Endothelial cell of umbilical vein (primary cell): ENCODE measurements at regions not wholly inside any gene's neighbourhood (a gene's known extent, or its start where the extent isn't known, plus 50 kb on each side); places are given as distances from the start of the nearest gene placed in this dataset.

ENCODE experiments used
- BruUV-seq: library from RNA; stranded (reverse); fragments of 400-500 nt; replicated peaks from 2 replicates; lab custom pipeline; 2021; lab: Mats Ljungman, UMichigan
- CTCF ChIA-PET: fragments of 300-600, 350-600 bp; sonication (Branson Sonifier 250); formaldehyde crosslinking; loops from one replicate; lab custom pipeline; 2021; ENCODE audit warnings: antibody characterized with exemption, inconsistent platforms; lab: Charles Lee
- POLR2A ChIA-PET: fragments of 300-600, 350-600 bp; sonication (Branson Sonifier 250); formaldehyde crosslinking; loops from one replicate; lab custom pipeline; 2021; ENCODE audit warnings: antibody characterized with exemption, inconsistent platforms; lab: Charles Lee
- DNase-seq: peaks from one replicate; pipeline ENCODE4 v3.0.0-alpha.2; 2011; ENCODE audit warnings: low read depth, low spot score
- FAIRE-seq: peaks from 2 replicates; lab custom pipeline; 2011; peaks lifted over from hg19 to GRCh38; lab: Jason Lieb, UNC
- H2AFZ ChIP-seq: 2 replicates; pipeline ENCODE4 v1.6.0; 2012; ENCODE audit warnings: low read depth, low read length, control low read depth, inconsistent platforms
- H3K27ac ChIP-seq: 2 replicates; pipeline ENCODE4 v1.5.1; 2011; ENCODE audit warnings: low read depth, mild to moderate bottlenecking, control low read depth, low read length, moderate library complexity; ENCODE audit not compliant: insufficient read depth
- H3K27me3 ChIP-seq, 2 experiments: 2 replicates each; pipeline versions ENCODE4 v1.6.0 to v1.6.1; 2011; ENCODE audit warnings: low read length in 2 of 2, mixed read lengths in 1 of 2; ENCODE audit not compliant: control insufficient read depth in 2 of 2, insufficient read depth in 2 of 2
- H3K36me3 ChIP-seq, 2 experiments: 2 replicates in 1 of 2; 3 replicates in 1 of 2; pipeline ENCODE4 v1.5.1; 2011; ENCODE audit warnings: low read length in 2 of 2, mild to moderate bottlenecking in 1 of 2, moderate library complexity in 1 of 2; ENCODE audit not compliant: control insufficient read depth in 2 of 2, insufficient read depth in 2 of 2; ENCODE audit errors: extremely low read depth in 1 of 2
- H3K4me1 ChIP-seq: 3 replicates; pipeline ENCODE4 v1.5.1; 2011; ENCODE audit warnings: mild to moderate bottlenecking, low read length; ENCODE audit not compliant: control insufficient read depth, insufficient read depth; ENCODE audit errors: extremely low read depth
- H3K4me2 ChIP-seq: 2 replicates; pipeline ENCODE4 v1.6.1; 2011; ENCODE audit warnings: low read length, control low read depth, mixed read lengths; ENCODE audit not compliant: insufficient read depth
- H3K4me3 ChIP-seq, 3 experiments: fragments of 200-600 bp in 1 of 3; sonication (generic), shearing (Covaris generic) in 1 of 3; replicated peaks in 1 of 3; 2 replicates each; pipeline ENCODE4 v1.5.1; 2011 to 2016; ENCODE audit warnings: control low read depth in 3 of 3, low read length in 3 of 3, mild to moderate bottlenecking in 2 of 3, inconsistent platforms in 1 of 3, low read depth in 1 of 3, moderate library complexity in 1 of 3; ENCODE audit not compliant: insufficient read depth in 1 of 3
- H3K79me2 ChIP-seq: 2 replicates; pipeline ENCODE4 v1.6.0; 2012; ENCODE audit warnings: low read length, inconsistent platforms; ENCODE audit not compliant: control insufficient read depth, insufficient read depth
- H3K9ac ChIP-seq: replicated peaks from 2 replicates; pipeline ENCODE3; 2011; ENCODE audit warnings: low read length, control low read depth; ENCODE audit not compliant: insufficient read depth; ENCODE audit errors: extremely low read depth
- H3K9me1 ChIP-seq: replicated peaks from 3 replicates; pipeline ENCODE4 v1.6.0; 2011; ENCODE audit warnings: mild to moderate bottlenecking, low read length; ENCODE audit not compliant: control insufficient read depth, insufficient read depth; ENCODE audit errors: extremely low read depth
- H3K9me3 ChIP-seq: replicated peaks from 2 replicates; pipeline ENCODE4 v1.5.1; 2012; ENCODE audit warnings: low read length, inconsistent platforms; ENCODE audit not compliant: control insufficient read depth, insufficient read depth
- H4K20me1 ChIP-seq: replicated peaks from 2 replicates; pipeline ENCODE3; 2011; ENCODE audit warnings: mild to moderate bottlenecking, low read length; ENCODE audit not compliant: control insufficient read depth, insufficient read depth; ENCODE audit errors: extremely low read depth
- CTCF ChIP-seq, 2 donors: IDR thresholded peaks; 1 replicate in 1 of 2; 2 replicates in 1 of 2; pipeline ENCODE4 v1.5.1; 2011; ENCODE audit warnings: low read length in 2 of 2, mild to moderate bottlenecking in 2 of 2, moderate library complexity in 2 of 2, control low read depth in 1 of 2, inconsistent platforms in 1 of 2, low read depth in 1 of 2; ENCODE audit not compliant: insufficient read depth in 1 of 2; ENCODE audit errors: extremely low read depth in 1 of 2
- FOS ChIP-seq: IDR thresholded peaks from 2 replicates; pipeline ENCODE4 v1.6.1; 2011; ENCODE audit warnings: mild to moderate bottlenecking, low read length, moderate library complexity, borderline replicate concordance; ENCODE audit not compliant: insufficient read depth
- GATA2 ChIP-seq: IDR thresholded peaks from 2 replicates; pipeline ENCODE4 v1.7.0; 2011; ENCODE audit warnings: low read depth, mild to moderate bottlenecking, moderate library complexity, mixed read lengths, low read length; ENCODE audit not compliant: insufficient read length, insufficient read depth
- dilution Hi-C: fragments of 300-500 bp; cut with MboI; formaldehyde crosslinking; loops from one replicate; pipeline ENCODE4 v1.15.0; 2019; ENCODE audit warnings: low sequenced_read_pairs; ENCODE audit not compliant: extremely low pct_ligation_motif_present
- intact Hi-C: fragments of 100-400 bp; cut with micrococcal nuclease; formaldehyde crosslinking; loops from one replicate; pipeline ENCODE4 v1.10.0; 2022

GRCh38 chr3:99500485-99500884 lies 137.9 kb upstream of the COL8A1 start:
- Histone ChIP-seq H3K4me1 (peaks cover 27% of the 10 kb centered on the region), H3K9me3 (no peaks in the 10 kb centered on the region), H3K79me2 (no peaks in the 10 kb centered on the region), H4K20me1 (no peaks in the 10 kb centered on the region), H3K9me1 (no peaks in the 10 kb centered on the region), H3K4me2 (no peak overlapping the region), H3K27me3 (no peaks in the 10 kb centered on the region), H3K36me3 (no peaks in the 10 kb centered on the region), H3K27ac (no peak overlapping the region), H3K9ac (no peak overlapping the region), H3K4me3 (no peak overlapping the region), H2AFZ (peak overlapping the region; percentile 55)
- DNase-seq (no peak), FAIRE-seq (no peak)
- intact Hi-C loops: no loop called here
- POLR2A ChIA-PET: no interaction called here
- CTCF ChIA-PET: interaction anchor here (0.8 to 5.8 kb wide), 16 partner anchors 8 to 477 kb away, joined by 3 to 61 read pairs (median 7); partner anchors contain the start of gene COL8A1
- no peak for TF ChIP-seq FOS
- no peak for TF ChIP-seq CTCF (IDR thresholded peaks at IDR 0.05; ENCODE audit: extremely low read depth in 1 of 2, insufficient read depth in 1 of 2, low read depth in 1 of 2, low read length in 2 of 2)
- dilution Hi-C loops: no loop called here
- no TSS peak for BruUV-seq

DNA sequence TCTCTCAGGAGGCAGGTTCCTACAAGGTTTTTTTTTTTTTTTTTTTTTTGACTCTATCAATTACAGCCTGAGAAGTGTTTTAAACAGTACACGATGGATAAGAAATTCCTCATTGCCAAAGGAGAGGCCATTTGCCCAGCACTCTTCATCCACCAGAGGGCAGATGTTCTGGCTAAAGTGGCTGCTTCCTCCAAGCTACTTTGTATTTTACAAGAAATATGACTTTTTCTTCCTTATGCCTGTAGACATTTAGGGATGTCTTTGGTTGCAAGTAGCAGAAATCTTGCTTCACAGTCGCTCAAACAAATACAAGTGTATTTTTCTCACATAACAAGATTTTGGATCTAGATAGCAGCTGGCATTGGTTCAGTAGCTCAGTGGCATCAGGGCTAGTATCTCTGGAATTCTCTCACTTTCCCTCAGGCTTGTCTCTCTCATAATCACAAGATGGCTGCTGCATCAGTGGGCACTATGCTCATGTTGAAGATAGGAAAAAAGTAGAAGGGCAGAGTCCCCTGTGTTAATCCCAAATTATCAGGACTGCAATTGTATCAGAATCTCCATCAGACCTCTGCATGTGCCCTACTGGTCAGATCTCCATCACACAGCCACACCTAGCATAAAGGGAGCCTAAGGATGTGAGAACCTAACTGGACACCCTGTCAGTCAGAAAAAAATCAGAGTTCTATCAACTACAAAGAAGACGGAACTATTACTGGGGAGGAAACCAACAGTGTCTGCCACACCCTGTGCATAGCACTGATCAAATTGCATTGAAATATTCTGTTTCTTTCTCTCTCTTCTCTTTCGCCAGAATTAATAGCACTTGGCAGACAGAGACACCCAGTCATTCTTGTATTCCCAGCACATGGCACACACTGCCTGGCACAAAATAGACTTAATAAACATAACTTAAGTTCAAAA lies 138.9 kb upstream of the COL8A1 start:
- dilution Hi-C loops: no loop called here
- Histone ChIP-seq H3K4me1 (peaks cover 27% of the 10 kb centered on the region), H3K4me2 (no peak overlapping the region), H3K9me3 (no peaks in the 10 kb centered on the region), H3K9ac (no peak overlapping the region), H3K79me2 (no peaks in the 10 kb centered on the region), H3K9me1 (no peaks in the 10 kb centered on the region), H3K36me3 (no peaks in the 10 kb centered on the region), H3K27ac (no peak overlapping the region), H3K27me3 (no peaks in the 10 kb centered on the region), H4K20me1 (no peaks in the 10 kb centered on the region), H3K4me3 (no peak overlapping the region), H2AFZ (peak overlapping the region; percentile 73)
- POLR2A ChIA-PET: interaction anchor here (0.6 kb wide), 1 partner anchor 137 kb away, joined by 3 read pairs; no protein-coding TSS in a partner anchor
- intact Hi-C loops: loop anchor here (1.0 to 10.0 kb wide), 8 partner anchors 33 to 475 kb away; no protein-coding TSS in a partner anchor
- DNase-seq (peak; percentile 80), FAIRE-seq (peak; percentile 67)
- no TSS peak for BruUV-seq
- CTCF ChIA-PET: interaction anchor here (0.6 to 5.8 kb wide), 50 partner anchors 8 to 476 kb away, joined by 3 to 61 read pairs (median 6); partner anchors contain the start of gene COL8A1
- TF ChIP-seq CTCF (IDR thresholded peaks at IDR 0.05; ENCODE audit: extremely low read depth in 1 of 2, insufficient read depth in 1 of 2, low read depth in 1 of 2, low read length in 2 of 2) (peak; percentile 71 to 76), GATA2 (no peak)
